Stimulated activated CD4-positive, alpha-beta T cell treated with anti-CD3 and anti-CD28 coated beads, Interleukin-12 subunit alpha, Interleukin-12 subunit beta, amount 100 ng/mL, for 48 hours (primary cell): ENCODE measurements at regions not wholly inside any gene's neighbourhood (a gene's known extent, or its start where the extent isn't known, plus 50 kb on each side); places are given as distances from the start of the nearest gene placed in this dataset.

Source experiments
- DNase-seq, 3 donors: peaks; one replicate each; pipeline ENCODE4 v3.0.0-alpha.2; 2020; ENCODE audit warnings: low read depth in 2 of 3, low spot score in 1 of 3

GRCh38 chr7:40972426-40972825 lies 730.5 kb downstream of the INHBA start:
- no peak for DNase-seq

DNA sequence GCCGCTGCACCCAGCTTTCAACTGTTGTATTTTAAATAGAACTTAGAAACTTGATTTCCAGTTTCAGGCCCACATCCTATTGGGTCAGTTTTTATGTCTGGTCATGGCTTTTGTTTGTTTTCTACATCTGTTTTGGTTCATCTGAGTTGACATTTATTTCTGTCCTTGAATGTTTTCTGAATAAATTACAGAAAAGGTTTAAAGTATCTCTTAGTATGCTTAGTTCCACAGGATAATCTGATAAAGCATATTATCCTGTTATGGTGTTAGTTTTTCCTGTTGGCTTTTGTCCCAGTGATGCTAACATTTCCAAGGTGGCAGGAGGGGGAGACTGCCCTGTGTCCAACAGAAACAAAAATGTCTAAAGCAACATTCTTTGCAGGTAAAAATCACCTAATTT lies 733.2 kb downstream of the INHBA start:
- DNase-seq = no peak

GRCh38 chr7:40966693-40967092 lies 736.2 kb downstream of the INHBA start:
- no peak for DNase-seq

- no peak for DNase-seq
Measured at GRCh38 chr7:40965774-40966173, 737.1 kb downstream of the INHBA start.

DNA sequence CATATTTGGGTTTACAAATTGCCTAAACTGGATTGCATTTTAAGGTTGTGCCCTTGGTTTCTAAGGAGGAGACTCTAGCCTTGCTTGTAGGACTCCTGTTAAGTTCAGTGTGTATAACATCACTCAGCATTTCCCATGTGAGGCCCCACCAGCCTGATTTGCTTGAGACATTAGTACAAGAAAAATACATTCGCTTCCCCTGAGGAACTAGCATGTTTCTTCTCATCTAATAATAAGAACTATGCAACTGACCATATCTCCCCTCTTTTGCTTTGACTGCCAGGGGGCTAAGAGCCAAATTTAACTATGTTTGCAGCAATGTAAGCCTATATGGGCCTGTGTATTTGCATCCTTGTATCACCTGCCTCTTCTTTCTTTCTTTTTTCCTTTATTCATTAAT lies 737.9 kb downstream of the INHBA start:
- no peak for DNase-seq

DNA sequence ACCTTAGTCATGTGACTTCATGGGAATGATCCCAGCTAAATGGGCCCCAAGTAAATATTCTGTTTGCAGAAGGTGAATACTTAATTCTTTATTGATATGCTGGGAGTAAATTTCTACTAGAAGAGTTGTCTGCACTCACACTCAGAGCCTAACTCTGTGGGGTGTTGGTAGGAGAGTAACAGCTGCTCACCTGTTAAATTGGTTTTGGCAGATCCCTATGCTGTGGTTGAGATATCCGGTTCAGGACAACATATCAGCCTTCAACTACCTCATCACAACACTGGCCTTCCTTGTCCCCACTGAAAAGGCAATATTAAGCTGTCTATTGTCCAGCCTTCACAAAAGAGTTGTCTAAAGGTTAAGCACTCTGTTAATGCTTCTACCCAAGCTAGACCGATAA lies 738.3 kb downstream of the INHBA start:
- no peak for DNase-seq

GRCh38 chr7:40959955-40960354 lies 742.9 kb downstream of the INHBA start:
- no peak for DNase-seq

- no peak for DNase-seq
Measured at GRCh38 chr7:40948239-40948638, 754.7 kb downstream of the INHBA start.

GRCh38 chr7:40947566-40947965 lies 755.3 kb downstream of the INHBA start:
- no peak for DNase-seq

GRCh38 chr7:40946549-40946948 lies 756.3 kb downstream of the INHBA start:
- no peak for DNase-seq

DNA sequence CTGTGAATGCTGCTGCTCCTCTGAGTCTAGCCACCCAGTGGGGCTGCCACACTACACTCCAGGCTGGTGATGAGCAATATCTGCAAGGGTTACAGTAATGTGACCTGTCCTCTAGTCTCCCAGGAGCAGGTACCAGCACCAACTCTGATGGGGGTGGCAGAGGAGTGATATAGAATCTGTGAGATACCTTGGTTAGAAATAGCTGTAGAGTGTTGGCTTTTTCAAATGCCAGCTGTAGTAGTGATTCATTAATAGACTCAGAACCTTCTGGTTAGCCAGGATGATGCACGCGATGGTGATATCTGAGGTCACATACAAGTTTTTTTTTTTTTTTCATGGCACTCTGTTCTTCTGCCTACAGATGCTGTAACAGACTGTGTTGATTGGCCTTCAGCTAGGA lies 757.1 kb downstream of the INHBA start:
- DNase-seq = no peak

DNA sequence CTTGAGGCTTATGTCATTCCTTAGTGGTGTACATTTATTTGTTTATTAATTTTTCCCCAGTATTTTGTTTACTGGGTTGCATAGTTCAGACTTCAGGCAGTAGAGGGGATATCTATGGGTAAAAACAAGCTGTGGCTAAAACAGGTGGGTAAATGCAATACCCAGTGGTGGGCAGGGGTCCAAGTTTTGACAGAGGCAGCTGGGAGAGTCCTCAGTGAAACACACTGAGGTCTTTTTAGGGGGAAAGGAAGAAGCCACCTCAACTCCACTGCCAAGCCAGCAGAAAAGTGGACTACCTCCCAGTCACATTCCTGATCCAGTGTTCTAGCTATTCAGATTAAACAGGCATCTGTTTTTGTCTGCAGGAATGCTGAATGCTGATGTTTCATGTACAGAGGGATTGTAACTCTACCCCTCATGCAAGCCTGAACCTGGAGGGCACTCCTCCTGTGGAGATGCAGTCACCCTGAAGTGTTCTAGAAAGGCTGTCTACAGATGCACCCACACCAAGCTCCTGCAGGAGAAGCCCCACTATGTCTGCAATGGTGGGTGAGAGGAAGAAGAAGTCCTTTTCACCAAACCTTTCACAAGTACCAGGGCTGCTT lies 757.8 kb downstream of the INHBA start:
- DNase-seq = no peak

DNA sequence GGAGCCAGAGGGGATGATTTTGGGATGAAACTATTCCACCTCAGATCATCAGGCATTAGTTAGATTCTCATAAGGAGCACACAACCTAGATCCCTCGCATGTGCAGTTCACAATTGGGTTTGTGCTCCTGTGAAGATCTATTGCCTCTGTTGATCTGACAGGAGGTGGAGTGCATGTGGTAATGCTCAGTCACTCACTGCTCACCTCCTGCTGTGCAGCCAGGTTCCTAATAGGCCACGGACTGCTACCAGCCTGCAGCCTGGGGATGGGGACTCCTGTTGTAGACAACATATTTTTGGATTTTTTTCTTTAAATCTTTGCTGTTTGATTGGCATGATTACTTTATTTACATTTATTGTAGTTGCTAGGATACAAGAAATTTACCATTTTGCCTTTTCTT lies 765.0 kb downstream of the INHBA start:
- DNase-seq = no peak

DNA sequence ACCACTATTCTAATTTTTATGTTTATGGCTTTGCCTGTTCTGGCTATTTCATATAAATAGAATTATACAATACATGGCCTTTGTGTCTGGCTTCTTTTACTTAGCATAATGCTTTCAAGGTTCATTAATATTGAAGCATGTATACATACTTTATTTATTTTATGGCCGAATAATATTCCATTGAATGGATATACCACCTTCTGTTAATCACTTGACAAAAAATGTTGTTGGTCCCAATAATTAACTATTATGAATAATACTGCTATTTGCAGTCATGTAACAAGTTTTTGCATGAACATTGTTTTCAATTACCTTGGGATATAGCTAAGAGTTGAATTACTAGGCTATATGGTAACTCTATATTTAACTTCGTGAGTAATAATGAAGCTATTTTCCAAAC lies 767.5 kb downstream of the INHBA start:
- DNase-seq = no peak

DNA sequence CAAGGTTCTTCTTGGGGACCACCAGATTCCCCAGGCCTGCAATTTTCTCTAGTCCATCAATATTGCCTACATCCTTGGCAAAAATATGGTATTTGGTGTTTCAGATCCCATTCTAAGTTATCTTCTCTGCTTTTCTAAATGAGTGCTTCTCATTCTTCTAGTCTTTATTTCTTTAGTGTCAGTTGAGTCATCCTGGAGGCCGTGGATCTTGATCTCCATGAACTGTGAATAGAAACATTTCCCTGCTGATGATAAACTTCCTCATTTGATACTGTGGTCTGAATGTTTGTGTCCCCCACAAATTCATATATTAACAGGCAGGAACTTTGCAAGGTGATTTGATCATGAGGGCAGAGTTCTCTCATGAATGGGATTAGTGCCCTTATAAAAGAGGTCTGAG lies 779.3 kb downstream of the INHBA start:
- no peak for DNase-seq

DNA sequence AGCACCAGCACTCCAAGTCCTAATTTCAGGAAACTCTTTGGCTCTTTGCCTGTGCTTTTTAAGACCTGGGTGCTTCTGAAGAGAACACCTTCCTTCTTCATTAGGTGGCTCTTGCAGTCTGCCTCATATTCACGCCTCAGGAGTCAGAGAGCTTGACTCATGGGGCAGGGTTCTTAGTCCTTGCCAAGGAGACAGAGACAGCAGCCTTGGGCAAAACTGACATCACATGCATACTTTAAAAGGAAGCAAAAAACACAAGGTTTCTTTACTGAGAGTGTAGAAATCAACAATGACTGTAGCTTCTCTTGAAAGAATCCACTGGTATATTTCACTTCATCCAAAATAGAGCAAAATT lies 780.6 kb downstream of the INHBA start:
- DNase-seq = no peak

DNA sequence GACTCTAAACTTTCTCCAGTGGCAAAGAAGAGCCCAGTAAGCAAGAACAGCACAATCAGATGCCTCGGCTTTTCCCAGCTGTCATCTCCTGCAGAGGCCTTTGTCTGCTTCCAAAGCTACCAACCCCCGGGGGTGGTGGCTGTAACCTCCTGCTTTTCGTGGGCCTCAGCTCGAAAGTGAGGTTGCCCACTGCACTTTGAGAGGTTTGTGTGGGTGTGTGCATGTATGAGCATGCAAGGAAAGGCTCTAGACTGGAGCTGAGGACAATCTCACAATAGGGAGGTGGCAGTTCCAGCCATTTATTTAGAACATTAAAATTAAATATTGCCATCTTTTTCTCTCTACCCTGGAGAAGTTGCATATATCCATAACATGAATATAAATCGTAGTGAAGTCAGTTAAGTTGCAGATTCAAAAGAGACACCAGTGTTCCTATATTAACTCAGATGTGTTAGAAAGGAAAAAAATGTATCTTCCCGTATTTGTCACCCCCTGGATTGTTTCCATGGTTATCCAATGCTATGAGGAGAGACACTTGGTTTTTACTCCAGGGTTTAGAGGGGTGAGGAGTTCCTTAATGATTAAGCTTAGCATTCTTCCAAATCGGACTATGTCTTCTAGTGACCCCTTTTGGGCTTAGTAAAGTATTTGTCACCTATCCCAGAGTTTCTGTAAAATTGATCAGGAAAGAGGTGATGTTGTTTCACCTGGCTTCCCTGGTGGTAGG lies 781.1 kb downstream of the INHBA start:
- DNase-seq = no peak

DNA sequence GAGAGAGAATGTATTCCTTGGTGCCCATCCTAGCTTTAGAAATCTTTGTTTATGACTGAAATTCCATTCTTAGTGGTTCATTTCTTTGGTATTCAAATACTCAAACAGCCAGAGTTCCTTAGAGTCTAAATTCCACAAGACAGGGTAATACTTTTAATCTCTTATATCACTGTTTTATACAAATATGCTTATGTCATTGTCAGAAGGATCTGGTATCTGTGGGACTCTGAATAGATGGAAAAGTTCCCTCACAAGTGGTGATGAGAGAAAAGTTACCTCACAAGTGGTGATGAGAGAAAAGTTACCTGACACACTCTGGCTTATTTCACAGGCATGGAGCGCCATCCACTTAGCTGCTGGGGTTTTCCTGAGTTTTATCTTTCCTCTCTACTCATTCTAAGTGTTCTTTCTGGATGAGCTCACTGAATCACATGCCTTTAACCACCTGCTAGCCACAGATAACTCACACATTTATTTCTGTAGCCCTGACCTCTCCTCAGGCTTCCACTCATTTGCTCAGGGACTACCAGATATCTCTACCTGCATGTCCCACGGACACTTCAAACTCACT lies 784.0 kb downstream of the SUGCT start:
- no peak for DNase-seq

DNA sequence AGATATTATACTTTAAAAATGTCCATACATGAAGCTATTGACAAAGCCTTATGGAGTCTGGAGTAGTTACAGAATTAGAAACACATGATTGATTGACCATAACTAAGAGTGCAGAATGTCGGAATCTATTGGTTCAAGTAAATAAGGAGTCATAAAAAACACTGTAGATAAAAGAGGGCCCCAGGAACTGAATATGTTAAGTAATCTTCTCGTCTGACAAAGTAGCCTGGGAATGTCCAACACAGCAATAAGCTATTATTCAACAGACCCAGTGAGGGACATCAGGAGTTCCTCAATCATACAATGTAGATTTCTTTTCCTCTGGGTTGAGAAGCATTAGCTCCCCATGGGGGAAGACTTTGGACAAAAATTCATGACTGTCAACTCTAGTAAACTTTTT lies 782.0 kb downstream of the SUGCT start:
- DNase-seq = no peak

GRCh38 chr7:40915071-40915470 lies 780.3 kb downstream of the SUGCT start:
- no peak for DNase-seq
